PC-9 (cell line): ENCODE measurements at regions not wholly inside any gene's neighbourhood (a gene's known extent, or its start where the extent isn't known, plus 50 kb on each side); places are given as distances from the start of the nearest gene placed in this dataset.

Experiments
- BruUV-seq: library from RNA; stranded (reverse); fragments of 400-500 nt; replicated peaks from 2 replicates; lab custom pipeline; 2021; lab: Mats Ljungman, UMichigan
- CTCF ChIA-PET: fragments of 300-600 bp; sonication (Branson Sonifier 250); formaldehyde crosslinking; loops from one replicate; lab custom pipeline; 2022; ENCODE audit warnings: antibody characterized with exemption; lab: Charles Lee
- POLR2A ChIA-PET: fragments of 300-600 bp; sonication (Branson Sonifier 250); formaldehyde crosslinking; loops from one replicate; lab custom pipeline; 2022; ENCODE audit warnings: antibody characterized with exemption; ENCODE audit not compliant: unreplicated experiment; lab: Charles Lee
- DNase-seq, 2 experiments: peaks; one replicate each; pipeline versions ENCODE4 v3.0.0 to v3.0.0-alpha.2; 2015 to 2022; ENCODE audit warnings: mixed read lengths in 1 of 2
- H2AFZ ChIP-seq: fragments of 200-600 bp; sonication (generic); 2 replicates; pipeline ENCODE4 v1.8.1; 2017; ENCODE audit warnings: antibody characterized with exemption
- H3F3A ChIP-seq: fragments of 200-600 bp; sonication (generic); 2 replicates; pipeline ENCODE4 v1.8.1; 2017; ENCODE audit warnings: antibody characterized with exemption, mild to moderate bottlenecking, low read depth; ENCODE audit not compliant: insufficient read depth
- H3K27ac ChIP-seq: fragments of 200-600 bp; sonication (generic); 2 replicates; pipeline ENCODE4 v1.6.1; 2016; ENCODE audit warnings: mixed run types
- H3K27me3 ChIP-seq: fragments of 200-600 bp; sonication (generic); 2 replicates; pipeline ENCODE4 v1.6.1; 2016; ENCODE audit warnings: low read depth, mixed run types; ENCODE audit not compliant: insufficient read depth
- H3K36me3 ChIP-seq: fragments of 200-600 bp; sonication (generic); 2 replicates; pipeline ENCODE4 v1.6.1; 2016; ENCODE audit warnings: low read depth, mixed run types
- H3K4me1 ChIP-seq: fragments of 200-600 bp; sonication (generic); replicated peaks from 2 replicates; pipeline ENCODE4 v1.6.1; 2016; ENCODE audit warnings: mixed run types; ENCODE audit not compliant: insufficient read depth
- H3K4me2 ChIP-seq: fragments of 200-600 bp; sonication (generic); 2 replicates; pipeline ENCODE4 v1.6.1; 2017; ENCODE audit warnings: mixed run types
- H3K4me3 ChIP-seq: fragments of 200-600 bp; sonication (generic); 2 replicates; pipeline ENCODE4 v1.6.1; 2016; ENCODE audit warnings: mixed run types
- H3K79me2 ChIP-seq: fragments of 200-600 bp; sonication (generic); 2 replicates; pipeline ENCODE4 v1.6.1; 2017; ENCODE audit warnings: low read depth, mixed run types
- H3K9me2 ChIP-seq: fragments of 200-600 bp; sonication (generic); 2 replicates; pipeline ENCODE4 v1.8.1; 2017; ENCODE audit warnings: mild to moderate bottlenecking; ENCODE audit not compliant: insufficient read depth
- H3K9me3 ChIP-seq: fragments of 200-600 bp; sonication (generic); 2 replicates; pipeline ENCODE4 v1.8.1; 2016; ENCODE audit warnings: low read depth; ENCODE audit not compliant: insufficient read depth
- H4K20me1 ChIP-seq: fragments of 200-600 bp; sonication (generic); 2 replicates; pipeline ENCODE4 v1.8.1; 2017; ENCODE audit not compliant: insufficient read depth
- CTCF ChIP-seq: fragments of 200-600 bp; sonication (generic); conservative IDR thresholded peaks from 2 replicates; pipeline ENCODE4 v1.6.1; 2017; ENCODE audit warnings: mixed run types, antibody characterized with exemption, mild to moderate bottlenecking, moderate library complexity
- EZH2 ChIP-seq: fragments of 200-600 bp; sonication (generic); IDR thresholded peaks from 2 replicates; pipeline ENCODE4 v1.8.0; 2017; ENCODE audit warnings: antibody characterized with exemption, low read depth
- intact Hi-C: fragments of 100-400 bp; cut with micrococcal nuclease; formaldehyde crosslinking; loops from one replicate; pipeline ENCODE4 v1.10.0; 2022; ENCODE audit not compliant: unreplicated experiment

GRCh38 chr11:87374038-87374807 lies 336.5 kb downstream of the TMEM135 start:
- DNase-seq, result no peak
- Histone ChIP-seq H4K20me1 (no peaks in the 10 kb centered on the region), H3K36me3 (no peaks in the 10 kb centered on the region), H3K79me2 (no peaks in the 10 kb centered on the region), H3K27ac (no peak overlapping the region), H3K4me2 (no peak overlapping the region), H3K4me3 (no peak overlapping the region), H3F3A (no peaks in the 10 kb centered on the region), H3K27me3 (peaks cover 42% of the 10 kb centered on the region), H3K4me1 (no peaks in the 10 kb centered on the region), H3K9me3 (no peaks in the 10 kb centered on the region), H3K9me2 (no peaks in the 10 kb centered on the region), H2AFZ (no peak overlapping the region)
- CTCF ChIA-PET, result no interaction called here
- BruUV-seq, result no TSS peak
- POLR2A ChIA-PET, result no interaction called here
- no peak for TF ChIP-seq CTCF
- no peak for TF ChIP-seq EZH2
- intact Hi-C loops, result no loop called here
